Skeletal muscle tissue (tissue), 3 donors: ENCODE measurements at regions not wholly inside any gene's neighbourhood (a gene's known extent, or its start where the extent isn't known, plus 50 kb on each side); places are given as distances from the start of the nearest gene placed in this dataset.
"Not testable (repeated sequence)": the region's sequence is repeated elsewhere in the genome, so short reads cannot be mapped to it uniquely, and the experiment has no call there.

Experiments
- H3K27ac ChIP-seq: one replicate; pipeline ENCODE4 v1.7.0; 2013; ENCODE audit warnings: mild to moderate bottlenecking, low read depth, low read length, inconsistent platforms
- H3K27me3 ChIP-seq, 3 donors: one replicate each; pipeline ENCODE4 v1.7.0; 2013; ENCODE audit warnings: low read length in 3 of 3; ENCODE audit not compliant: control insufficient read depth in 3 of 3, insufficient read depth in 3 of 3
- H3K36me3 ChIP-seq, 3 donors: one replicate each; pipeline ENCODE4 v1.7.0; 2013; ENCODE audit warnings: low read length in 3 of 3; ENCODE audit not compliant: control insufficient read depth in 3 of 3, insufficient read depth in 3 of 3
- H3K4me1 ChIP-seq, 3 donors: one replicate each; pipeline ENCODE4 v1.7.0; 2013; ENCODE audit warnings: low read length in 3 of 3, mild to moderate bottlenecking in 3 of 3; ENCODE audit not compliant: control insufficient read depth in 3 of 3, insufficient read depth in 3 of 3
- H3K4me3 ChIP-seq, 3 donors: one replicate each; pipeline ENCODE4 v1.7.0; 2013; ENCODE audit warnings: low read length in 3 of 3
- H3K9ac ChIP-seq, 3 donors: one replicate each; pipeline ENCODE4 v1.7.0; 2013; ENCODE audit warnings: low read length in 3 of 3, mild to moderate bottlenecking in 3 of 3, moderate library complexity in 2 of 3, low read depth in 1 of 3
- H3K9me3 ChIP-seq, 3 donors: one replicate each; pipeline ENCODE4 v1.7.0; 2013; ENCODE audit warnings: low read length in 3 of 3; ENCODE audit not compliant: control insufficient read depth in 3 of 3
- donor health status: Osteomylitis.

DNA sequence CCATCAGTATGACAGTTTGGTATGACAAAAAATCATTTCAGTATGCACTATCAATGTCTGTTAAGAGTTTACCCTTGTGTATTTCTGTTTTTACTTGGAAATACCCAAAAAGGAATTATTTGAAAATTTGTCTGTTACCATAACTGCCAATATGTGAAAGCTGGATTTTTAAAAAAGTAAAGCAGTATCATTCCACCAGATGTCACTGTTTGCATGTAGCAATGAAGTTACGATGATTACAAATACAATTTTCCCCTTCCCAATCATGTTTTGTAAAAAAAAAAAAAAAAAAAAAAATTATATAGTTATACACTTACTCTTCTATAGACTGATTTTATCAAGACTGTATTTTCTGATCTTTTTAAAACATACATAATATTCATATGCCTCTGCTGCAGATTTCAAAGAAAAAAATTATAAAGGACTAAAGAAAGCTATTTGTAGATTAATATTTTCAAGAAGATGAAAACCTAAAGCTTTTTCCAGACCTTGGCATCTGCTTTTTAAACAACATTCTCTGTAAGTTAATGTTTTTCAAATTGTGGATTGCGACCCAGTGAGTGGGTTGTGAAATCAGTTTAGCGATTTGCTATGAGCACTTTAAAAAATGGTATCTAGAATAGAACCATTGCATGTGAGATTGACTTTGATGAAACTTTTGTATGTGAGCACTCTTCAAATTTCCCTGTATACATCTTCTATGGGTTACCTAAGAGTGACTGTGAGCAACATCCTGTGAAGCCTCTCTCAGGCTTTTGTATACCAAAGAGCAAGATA lies 114.2 kb downstream of the TTC6 start:
- Histone ChIP-seq H3K9me3 (no peaks in the 10 kb centered on the region), H3K27me3 (no peaks in the 10 kb centered on the region), H3K27ac (no peak overlapping the region), H3K4me1 (no peaks in the 10 kb centered on the region), H3K9ac (no peak overlapping the region), H3K36me3 (no peaks in the 10 kb centered on the region), H3K4me3 (no peak overlapping the region)

DNA sequence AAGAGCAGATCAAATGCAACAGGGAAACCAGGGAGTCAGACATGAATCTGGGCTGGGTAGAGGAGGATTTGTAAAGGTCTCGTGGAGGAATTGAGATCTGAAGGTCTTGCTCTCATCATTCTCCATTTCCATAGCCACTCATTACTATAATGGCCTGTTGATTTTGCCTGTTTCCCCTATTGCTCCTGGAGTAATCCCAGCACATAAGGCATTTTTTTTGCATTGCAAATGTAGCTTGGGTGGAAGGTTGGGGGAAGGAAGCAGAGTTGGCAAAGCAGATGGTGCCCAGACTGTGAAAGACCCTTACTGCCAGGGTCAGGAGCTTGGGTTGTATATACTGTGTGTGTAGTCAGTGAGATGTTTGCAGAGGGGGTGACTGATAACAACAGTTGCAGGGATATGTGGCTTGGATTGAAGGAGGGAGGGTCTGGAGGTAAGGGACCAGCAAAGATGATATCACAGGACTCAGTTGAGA lies 116.0 kb downstream of the TTC6 start:
- Histone ChIP-seq H3K36me3 (no peaks in the 10 kb centered on the region), H3K9ac (no peak overlapping the region), H3K4me3 (no peak overlapping the region), H3K4me1 (no peaks in the 10 kb centered on the region), H3K9me3 (no peaks in the 10 kb centered on the region), H3K27me3 (no peaks in the 10 kb centered on the region), H3K27ac (no peak overlapping the region)

DNA sequence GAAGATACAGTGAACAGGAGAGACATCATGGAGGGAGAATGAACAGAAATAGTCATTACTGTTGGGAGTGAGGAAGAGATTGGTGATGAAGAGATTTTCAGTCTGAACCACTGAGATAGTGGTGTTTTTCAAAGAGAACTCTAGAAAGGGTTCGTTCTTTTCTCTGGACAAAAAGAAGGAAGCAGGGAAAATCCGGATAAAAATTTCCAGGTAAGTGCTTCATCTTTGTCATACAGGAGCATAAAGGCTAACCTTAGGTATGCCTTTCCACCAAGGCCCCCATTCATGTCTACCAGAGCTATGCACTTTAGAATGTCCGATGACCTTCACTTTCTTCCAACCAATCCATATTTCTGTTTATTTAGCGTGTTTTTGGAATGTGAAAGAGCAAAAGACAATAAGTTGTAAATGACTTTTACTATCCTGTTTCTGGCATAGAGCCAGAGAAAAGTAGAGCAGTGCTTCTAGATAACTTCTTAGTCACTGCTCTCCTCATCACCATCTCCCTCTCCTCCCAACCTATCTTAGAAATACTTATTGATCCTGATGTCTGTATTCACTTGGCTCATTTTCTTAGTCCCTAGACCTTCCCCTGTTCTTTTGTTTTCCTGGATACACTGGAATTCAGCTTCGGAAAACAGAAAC lies 116.5 kb downstream of the TTC6 start:
- Histone ChIP-seq H3K9ac (no peak overlapping the region), H3K27me3 (no peaks in the 10 kb centered on the region), H3K36me3 (no peaks in the 10 kb centered on the region), H3K9me3 (no peaks in the 10 kb centered on the region), H3K27ac (no peak overlapping the region), H3K4me3 (no peak overlapping the region), H3K4me1 (no peaks in the 10 kb centered on the region)

DNA sequence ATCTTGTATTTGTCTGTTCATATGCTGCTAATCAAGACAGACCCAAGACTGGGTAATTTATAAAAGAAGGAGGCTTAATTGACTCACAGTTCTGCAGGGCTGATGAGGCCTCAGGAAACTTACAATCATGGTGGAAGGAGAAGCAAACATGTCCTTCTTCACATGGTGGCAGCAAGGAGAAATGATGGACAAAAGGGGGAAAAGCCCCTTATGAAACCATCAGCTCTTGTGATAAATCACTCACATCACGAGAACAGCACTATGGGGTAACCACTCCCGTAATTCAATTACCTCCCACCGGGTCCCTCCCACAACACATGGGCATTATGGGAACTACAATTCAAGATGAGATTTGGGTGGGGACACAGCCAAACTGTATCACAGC lies 117.0 kb downstream of the TTC6 start:
- not testable (repeated sequence) for H3K27ac ChIP-seq, H3K9me3 ChIP-seq, H3K4me1 ChIP-seq, H3K4me3 ChIP-seq, H3K9ac ChIP-seq, H3K27me3 ChIP-seq, H3K36me3 ChIP-seq

DNA sequence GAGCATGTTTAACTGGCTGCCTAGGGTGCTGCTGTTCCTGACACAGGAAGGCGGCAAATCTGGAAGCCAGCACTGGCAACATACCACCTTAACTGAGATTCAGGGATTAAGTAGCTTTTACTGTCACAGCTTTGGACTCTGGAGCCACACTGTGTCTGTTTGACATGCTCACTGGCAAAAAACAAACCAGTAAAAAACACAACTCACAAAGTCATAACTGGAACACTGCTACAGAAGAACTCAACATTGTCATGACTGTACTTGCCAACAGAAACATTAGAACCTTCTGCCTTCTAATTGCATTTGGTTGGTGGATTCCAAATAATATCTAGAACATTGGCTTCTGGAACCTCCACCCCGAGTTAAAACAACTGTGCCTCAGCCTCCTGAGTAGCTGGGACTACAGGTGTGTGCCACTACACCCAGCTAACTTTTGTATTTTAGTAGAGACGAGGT lies 117.6 kb downstream of the TTC6 start:
- H3K4me3 ChIP-seq: no peak overlapping the region
- no peak overlapping the region for H3K9ac ChIP-seq
- H3K27ac ChIP-seq: no peak overlapping the region
- H3K4me1 ChIP-seq: no peaks in the 10 kb centered on the region
- no peaks in the 10 kb centered on the region for H3K27me3 ChIP-seq
- no peaks in the 10 kb centered on the region for H3K36me3 ChIP-seq
- no peaks in the 10 kb centered on the region for H3K9me3 ChIP-seq

DNA sequence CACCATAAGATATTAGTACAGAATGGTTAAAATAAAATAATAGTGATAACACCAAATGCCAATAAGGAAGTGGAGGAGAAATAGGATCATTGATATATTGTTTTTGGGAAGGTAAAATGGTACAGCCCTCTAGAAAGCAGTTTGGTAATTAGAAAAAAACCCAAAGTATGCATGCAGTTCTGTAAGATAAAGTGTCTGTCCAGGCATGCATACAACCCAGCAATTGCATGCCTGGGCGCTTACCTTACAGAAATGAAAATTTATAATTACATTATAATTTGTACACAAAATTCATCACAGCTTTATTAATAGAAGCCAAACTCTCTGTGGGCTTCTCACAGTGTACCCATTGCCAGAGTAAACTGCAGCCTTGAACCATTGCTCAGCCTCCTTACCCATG lies 124.7 kb downstream of the TTC6 start:
- Histone ChIP-seq H3K36me3 (no peaks in the 10 kb centered on the region), H3K9me3 (no peaks in the 10 kb centered on the region)

DNA sequence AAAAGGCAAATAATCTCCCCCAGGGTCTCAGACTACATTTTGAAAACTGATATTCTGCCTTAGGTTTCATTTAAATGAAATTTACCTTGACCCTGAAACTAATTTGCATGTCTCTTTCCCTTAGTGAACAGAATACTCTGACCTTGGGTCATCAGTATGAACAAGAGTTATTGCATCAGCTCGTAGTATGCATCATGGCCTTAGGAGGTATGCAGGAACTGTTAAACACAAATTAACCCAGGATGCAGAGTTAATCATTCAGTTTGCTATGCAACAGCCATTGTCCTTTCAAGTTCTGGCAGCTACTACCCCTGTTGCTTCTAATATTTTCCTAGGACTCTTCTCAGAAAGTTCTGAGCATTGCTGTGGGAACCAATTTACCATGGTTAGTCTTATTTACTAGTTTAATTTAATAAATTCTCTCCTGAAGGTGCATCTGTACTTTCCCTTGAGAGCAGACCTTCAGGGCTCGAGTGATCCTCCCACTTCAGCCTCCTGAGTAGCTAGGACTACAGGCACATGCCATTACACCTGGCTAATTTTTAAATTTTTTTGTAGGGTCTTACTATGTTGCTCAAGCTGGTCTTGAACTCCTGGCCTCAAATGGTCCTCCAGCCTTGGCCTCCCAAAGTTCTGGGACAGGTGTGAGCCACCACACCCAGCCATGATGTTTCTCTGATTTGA lies 126.7 kb downstream of the TTC6 start:
- no peaks in the 10 kb centered on the region for H3K27me3 ChIP-seq
- H3K9ac ChIP-seq: no peak overlapping the region
- H3K4me3 ChIP-seq: no peak overlapping the region
- no peaks in the 10 kb centered on the region for H3K9me3 ChIP-seq
- H3K27ac ChIP-seq: no peak overlapping the region
- no peaks in the 10 kb centered on the region for H3K36me3 ChIP-seq
- H3K4me1 ChIP-seq: no peaks in the 10 kb centered on the region

More for the DNA sequence above, 124.7 kb downstream of the TTC6 start:
- H3K4me1 ChIP-seq: no peaks in the 10 kb centered on the region
- H3K4me3 ChIP-seq: no peak overlapping the region
- no peak overlapping the region for H3K27ac ChIP-seq
- H3K9ac ChIP-seq: no peak overlapping the region
- no peaks in the 10 kb centered on the region for H3K27me3 ChIP-seq

DNA sequence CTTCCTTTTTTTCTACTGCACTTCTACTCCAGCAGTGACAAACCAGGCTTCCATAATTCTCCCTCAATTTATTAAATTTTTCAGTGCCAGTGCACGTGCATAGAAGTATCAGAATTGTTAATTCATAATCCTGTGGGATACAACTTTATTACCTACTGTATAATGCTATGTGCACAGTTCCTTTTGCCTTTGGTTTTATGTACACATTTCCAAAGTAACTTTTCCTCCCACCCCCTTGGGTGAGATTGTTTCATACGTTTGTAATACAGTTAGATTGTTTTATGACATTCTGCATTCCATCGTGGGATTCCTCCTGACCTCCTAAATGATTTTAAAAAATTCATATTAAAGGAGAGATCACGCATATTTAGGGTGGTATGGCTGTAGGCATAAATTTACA lies 128.1 kb downstream of the TTC6 start:
- H3K4me1 ChIP-seq: no peaks in the 10 kb centered on the region
- no peaks in the 10 kb centered on the region for H3K27me3 ChIP-seq
- H3K4me3 ChIP-seq: no peak overlapping the region
- H3K9me3 ChIP-seq: no peaks in the 10 kb centered on the region
- no peak overlapping the region for H3K9ac ChIP-seq
- no peaks in the 10 kb centered on the region for H3K36me3 ChIP-seq
- H3K27ac ChIP-seq: no peak overlapping the region

DNA sequence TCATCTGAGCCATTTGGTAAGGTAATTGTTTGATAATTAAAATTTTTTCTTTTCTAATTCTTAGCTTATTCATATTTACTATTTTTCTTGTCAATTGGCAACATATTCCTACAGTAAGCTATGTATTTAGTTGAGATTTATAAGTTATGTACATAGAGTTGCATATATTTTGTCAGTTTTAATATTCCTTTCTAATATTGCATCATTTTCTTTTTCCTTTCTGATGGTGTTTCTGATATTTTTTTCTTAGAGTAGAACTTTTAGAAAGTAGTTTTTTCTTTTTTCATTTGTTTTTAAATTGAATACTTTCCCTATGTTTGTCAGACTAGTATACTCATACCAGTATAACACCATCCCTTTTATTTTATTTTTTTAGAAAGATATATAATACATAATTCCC lies 131.3 kb downstream of the TTC6 start:
- no peaks in the 10 kb centered on the region for H3K4me1 ChIP-seq
- no peaks in the 10 kb centered on the region for H3K36me3 ChIP-seq
- no peaks in the 10 kb centered on the region for H3K9me3 ChIP-seq
- no peak overlapping the region for H3K9ac ChIP-seq
- H3K27me3 ChIP-seq: no peaks in the 10 kb centered on the region
- no peak overlapping the region for H3K27ac ChIP-seq
- no peak overlapping the region for H3K4me3 ChIP-seq

DNA sequence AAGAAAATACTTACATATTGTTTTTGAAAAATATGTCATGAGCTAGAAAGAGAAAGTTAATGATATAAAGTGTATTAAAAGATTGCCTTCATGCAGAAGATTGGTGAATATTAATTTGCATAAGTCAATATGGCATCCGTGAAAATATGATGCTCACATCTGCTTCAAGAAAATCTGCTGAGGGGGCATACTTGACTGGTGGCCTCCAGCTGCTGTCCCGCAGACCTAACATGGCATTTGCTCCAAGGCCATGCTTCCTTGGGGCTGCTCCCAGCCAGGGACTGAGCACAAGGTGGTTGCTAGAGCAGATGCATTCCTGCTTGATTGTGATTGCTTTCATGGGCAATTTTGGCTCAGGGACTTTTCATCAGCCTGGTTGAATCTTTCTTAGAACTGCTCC lies 133.8 kb downstream of the TTC6 start:
- H3K9ac ChIP-seq: no peak overlapping the region
- no peaks in the 10 kb centered on the region for H3K4me1 ChIP-seq
- H3K4me3 ChIP-seq: no peak overlapping the region
- H3K36me3 ChIP-seq: no peaks in the 10 kb centered on the region
- H3K27me3 ChIP-seq: no peaks in the 10 kb centered on the region
- no peaks in the 10 kb centered on the region for H3K9me3 ChIP-seq
- H3K27ac ChIP-seq: no peak overlapping the region
